Stomach (tissue), 8 donors: ENCODE measurements at regions not wholly inside any gene's neighbourhood (a gene's known extent, or its start where the extent isn't known, plus 50 kb on each side); places are given as distances from the start of the nearest gene placed in this dataset.

Experiments
- DNase-seq, 2 donors: peaks; one replicate each; pipeline versions ENCODE4 v3.0.0 to v3.0.0-alpha.2; 2013 to 2019
- H3K27ac ChIP-seq, 5 donors: fragments of 200-600 bp in 4 of 5; sonication (generic) in 4 of 5; one replicate each; pipeline ENCODE4 v1.5.1; 2013 to 2019; ENCODE audit warnings: mild to moderate bottlenecking in 1 of 5, moderate library complexity in 1 of 5
- H3K27me3 ChIP-seq, 3 donors: fragments of 200-600 bp; sonication (generic); one replicate each; pipeline ENCODE4 v1.5.1; 2017 to 2019; ENCODE audit warnings: mixed run types in 1 of 3
- H3K36me3 ChIP-seq, 4 donors: fragments of 200-600 bp; sonication (generic); 1 replicate in 3 of 4; 2 replicates in 1 of 4; pipeline ENCODE4 v1.5.1; 2016 to 2019
- H3K4me1 ChIP-seq, 4 donors: fragments of 200-600 bp; sonication (generic); one replicate each; pipeline ENCODE4 v1.5.1; 2016 to 2019
- H3K4me3 ChIP-seq, 4 donors: fragments of 200-600 bp; sonication (generic) in 3 of 4; one replicate each; pipeline ENCODE4 v1.5.1; 2016 to 2019; ENCODE audit warnings: mild to moderate bottlenecking in 1 of 4
- H3K9me3 ChIP-seq, 4 donors: fragments of 200-600 bp; sonication (generic); one replicate each; pipeline ENCODE4 v1.5.1; 2016 to 2019
- EP300 ChIP-seq: sonication (generic); formaldehyde crosslinking; IDR thresholded peaks from one replicate; pipeline ENCODE4 v1.6.1; 2017; ENCODE audit warnings: antibody characterized with exemption
- POLR2A ChIP-seq, 4 donors: fragments of 450-650 bp; IDR thresholded peaks; one replicate each; pipeline ENCODE4 v1.6.1; 2016; ENCODE audit warnings: antibody characterized with exemption in 4 of 4, control low read depth in 2 of 4, mild to moderate bottlenecking in 1 of 4, moderate library complexity in 1 of 4
- POLR2AphosphoS5 ChIP-seq, 3 donors: sonication (generic); formaldehyde crosslinking; IDR thresholded peaks; one replicate each; pipeline ENCODE4 v1.6.1; 2016; ENCODE audit warnings: antibody characterized with exemption in 3 of 3
- WGBS, 5 donors: extraction: QIAGEN DNeasy Blood & Tissue Kit in 3 of 5; methylation state at CpG; one replicate each; pipeline versions ENCODE4 v1.1.5 to v1.1.7; 2013 to 2018; 5-methylcytosine and 5-hydroxymethylcytosine counted together
- intact Hi-C: fragments of 100-400 bp; cut with DNase I; formaldehyde crosslinking; loops from one replicate; pipeline ENCODE4 v1.15.1; 2023; ENCODE audit warnings: low total_unique reads
- TF ChIP-seq, protein P1 (sequence below), 7 experiments: fragments of 450-650 bp in 4 of 7; fragments of 200-600 bp in 3 of 7; sonication (generic) in 3 of 7; IDR thresholded peaks; one replicate each; pipeline ENCODE4 v1.5.1; 2016 to 2019; ENCODE audit warnings: antibody characterized with exemption in 7 of 7, control low read depth in 2 of 7, mild to moderate bottlenecking in 1 of 7
- donor health status: healthy with polysubstance abuse.
- donor health status: Bipolar disorder and iron deficiency.
- donor health status: healthy.

DNA sequence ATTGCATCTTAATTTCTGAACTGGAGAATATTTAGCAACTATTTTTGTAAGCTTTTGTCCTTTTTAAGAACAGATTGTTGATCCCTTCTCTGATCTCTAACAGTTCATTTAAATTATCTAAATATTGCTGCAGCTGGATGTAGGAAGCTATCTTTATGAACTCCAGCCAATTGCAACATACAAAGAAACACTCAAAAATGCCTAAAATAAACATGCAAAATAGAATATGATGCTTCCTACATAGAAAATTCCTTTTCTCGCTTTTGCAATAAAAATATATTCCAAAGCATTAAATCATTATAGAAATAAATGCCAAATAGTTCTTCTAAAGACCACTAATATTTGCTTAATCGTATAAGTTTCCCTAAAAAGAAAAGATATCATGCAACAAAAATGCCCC, 218.6 kb downstream of the LURAP1L start:
- H3K4me3 ChIP-seq = no peak overlapping the region
- no peaks in the 10 kb centered on the region for H3K36me3 ChIP-seq
- intact Hi-C loops = no loop called here
- H3K9me3 ChIP-seq = no peaks in the 10 kb centered on the region
- H3K27me3 ChIP-seq = no peaks in the 10 kb centered on the region
- DNase-seq = peak in 1 of 2 donors; percentile 18
- WGBS, 5 donors = 63 to 84% (median 79%) methylated on average over 2 of the region's 2 CpGs
- H3K4me1 ChIP-seq = no peaks in the 10 kb centered on the region
- H3K27ac ChIP-seq = no peak overlapping the region
- TF ChIP-seq, protein P1, sequence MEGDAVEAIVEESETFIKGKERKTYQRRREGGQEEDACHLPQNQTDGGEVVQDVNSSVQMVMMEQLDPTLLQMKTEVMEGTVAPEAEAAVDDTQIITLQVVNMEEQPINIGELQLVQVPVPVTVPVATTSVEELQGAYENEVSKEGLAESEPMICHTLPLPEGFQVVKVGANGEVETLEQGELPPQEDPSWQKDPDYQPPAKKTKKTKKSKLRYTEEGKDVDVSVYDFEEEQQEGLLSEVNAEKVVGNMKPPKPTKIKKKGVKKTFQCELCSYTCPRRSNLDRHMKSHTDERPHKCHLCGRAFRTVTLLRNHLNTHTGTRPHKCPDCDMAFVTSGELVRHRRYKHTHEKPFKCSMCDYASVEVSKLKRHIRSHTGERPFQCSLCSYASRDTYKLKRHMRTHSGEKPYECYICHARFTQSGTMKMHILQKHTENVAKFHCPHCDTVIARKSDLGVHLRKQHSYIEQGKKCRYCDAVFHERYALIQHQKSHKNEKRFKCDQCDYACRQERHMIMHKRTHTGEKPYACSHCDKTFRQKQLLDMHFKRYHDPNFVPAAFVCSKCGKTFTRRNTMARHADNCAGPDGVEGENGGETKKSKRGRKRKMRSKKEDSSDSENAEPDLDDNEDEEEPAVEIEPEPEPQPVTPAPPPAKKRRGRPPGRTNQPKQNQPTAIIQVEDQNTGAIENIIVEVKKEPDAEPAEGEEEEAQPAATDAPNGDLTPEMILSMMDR (IDR thresholded peaks at IDR 0.05) = no peak
- TF ChIP-seq EP300 = no peak

DNA sequence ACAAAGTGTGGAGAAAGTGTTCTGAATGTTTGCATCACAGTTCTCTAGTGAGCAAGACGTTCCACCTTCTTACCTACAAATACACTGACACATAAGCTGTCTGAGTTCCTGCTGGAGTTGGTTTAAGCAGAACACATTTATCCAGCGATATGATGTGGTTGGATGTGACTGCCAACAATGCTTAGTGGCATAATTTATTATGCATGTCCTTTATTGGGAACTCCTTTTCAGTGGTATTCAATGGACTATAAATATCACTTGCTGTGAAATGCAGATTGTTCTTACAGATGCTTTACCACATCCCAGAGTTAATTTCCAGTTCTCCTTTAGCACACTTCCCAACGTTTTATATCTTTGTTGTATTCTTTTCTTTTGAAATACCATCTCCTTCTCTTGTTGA, 222.2 kb downstream of the LURAP1L start:
- 27 to 40% (median 32%) methylated on average over 3 of the region's 3 CpGs for WGBS, 5 donors

DNA sequence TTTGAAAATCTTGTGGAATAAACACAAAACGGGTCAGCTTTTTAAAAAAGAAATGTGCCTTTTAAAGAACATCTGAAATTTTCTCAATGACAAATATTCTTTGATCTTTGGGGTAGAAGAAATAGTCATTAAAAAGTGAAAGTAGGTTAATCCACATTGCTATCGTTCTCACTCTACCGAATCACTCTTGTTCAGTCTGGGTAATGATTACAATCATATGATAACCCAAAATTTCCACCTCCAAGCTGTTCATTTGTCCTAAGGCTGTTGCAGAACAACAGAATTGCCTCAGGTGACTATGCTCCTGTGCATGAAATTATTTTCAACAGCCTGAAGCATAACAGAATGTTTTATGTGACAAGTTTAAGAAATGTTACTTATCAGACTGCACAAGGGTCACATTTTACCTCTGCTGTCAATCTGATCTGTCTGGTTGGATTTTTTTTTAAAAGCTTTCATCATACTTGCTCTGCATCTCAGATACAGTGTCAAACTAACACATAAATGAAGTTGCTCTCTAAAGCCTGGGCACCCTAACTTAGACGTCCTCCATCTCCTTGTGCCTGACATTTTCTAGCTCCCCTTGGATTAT, 227.3 kb downstream of the LURAP1L start:
- H3K27me3 ChIP-seq = no peaks in the 10 kb centered on the region
- DNase-seq = no peak
- 17 to 37% (median 31%) methylated on average over 4 of the region's 4 CpGs for WGBS, 5 donors
- no peak overlapping the region for H3K27ac ChIP-seq
- peaks cover 0 to 4% (median 0%) of the 10 kb centered on the region in 4 donors for H3K9me3 ChIP-seq
- no peak for TF ChIP-seq EP300
- TF ChIP-seq, protein P1 (IDR thresholded peaks at IDR 0.05) = no peak
- TF ChIP-seq POLR2AphosphoS5 (IDR thresholded peaks at IDR 0.05) = no peak
- no peak overlapping the region for H3K4me3 ChIP-seq
- intact Hi-C loops = no loop called here
- peaks cover 0 to 15% (median 0%) of the 10 kb centered on the region in 4 donors for H3K4me1 ChIP-seq
- H3K36me3 ChIP-seq = no peaks in the 10 kb centered on the region

More for the DNA sequence above, 222.2 kb downstream of the LURAP1L start:
- intact Hi-C loops = no loop called here
- Histone ChIP-seq H3K9me3 (no peaks in the 10 kb centered on the region), H3K36me3 (no peaks in the 10 kb centered on the region), H3K4me3 (no peak overlapping the region), H3K27me3 (no peaks in the 10 kb centered on the region), H3K4me1 (peaks cover 0 to 10% (median 0%) of the 10 kb centered on the region in 4 donors), H3K27ac (no peak overlapping the region)
- TF ChIP-seq EP300 (no peak), POLR2AphosphoS5 (IDR thresholded peaks at IDR 0.05) (no peak), POLR2A (IDR thresholded peaks at IDR 0.05) (no peak)
- TF ChIP-seq, protein P1 (IDR thresholded peaks at IDR 0.05) = no peak
- no peak for DNase-seq

DNA sequence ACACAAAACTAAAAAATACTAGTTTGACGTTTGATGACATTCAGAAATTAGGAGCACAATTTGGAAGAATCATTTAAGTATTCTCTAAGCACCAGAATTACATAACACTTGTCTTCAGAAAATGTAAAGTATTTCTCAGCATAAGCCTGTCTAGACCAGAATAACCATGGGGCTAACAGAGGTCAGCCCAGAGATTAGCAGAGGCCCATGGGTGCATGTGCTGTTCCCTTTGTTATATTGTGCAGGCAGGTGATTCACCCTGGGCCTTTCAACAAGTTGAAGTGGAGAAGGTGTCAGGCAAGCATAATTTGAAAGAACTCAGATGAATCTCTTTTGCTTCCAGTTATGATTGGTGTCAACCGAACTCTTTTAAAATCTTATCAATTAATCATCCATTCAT, 227.9 kb downstream of the LURAP1L start:
- H3K9me3 ChIP-seq = peaks cover 0 to 4% (median 0%) of the 10 kb centered on the region in 4 donors
- DNase-seq = no peak
- no peak overlapping the region for H3K27ac ChIP-seq
- H3K4me3 ChIP-seq = no peak overlapping the region
- no peaks in the 10 kb centered on the region for H3K27me3 ChIP-seq
- intact Hi-C loops = no loop called here
- 69 to 91% (median 77%) methylated on average over 2 of the region's 2 CpGs for WGBS, 5 donors
- H3K36me3 ChIP-seq = no peaks in the 10 kb centered on the region
- TF ChIP-seq, protein P1 (IDR thresholded peaks at IDR 0.05) = no peak
- no peak for TF ChIP-seq POLR2AphosphoS5 (IDR thresholded peaks at IDR 0.05)
- no peak for TF ChIP-seq POLR2A (IDR thresholded peaks at IDR 0.05)
- TF ChIP-seq EP300 = no peak
- peaks cover 0 to 15% (median 0%) of the 10 kb centered on the region in 4 donors for H3K4me1 ChIP-seq
